Activated CD4-positive, alpha-beta T cell treated with anti-CD3 and anti-CD28 coated beads for 24 hours (primary cell): ENCODE measurements at regions not wholly inside any gene's neighbourhood (a gene's known extent, or its start where the extent isn't known, plus 50 kb on each side); places are given as distances from the start of the nearest gene placed in this dataset.
"Not testable (repeated sequence)": the region's sequence is repeated elsewhere in the genome, so short reads cannot be mapped to it uniquely, and the experiment has no call there.

Source experiments
- DNase-seq, 2 donors: peaks; one replicate each; pipeline ENCODE4 v3.0.0-alpha.2; 2020; ENCODE audit warnings: low read depth in 2 of 2

GRCh38 chr14:57061009-57061711, 207.5 kb downstream of the EXOC5 start:
- no peak for DNase-seq

- peak; percentile 10 to 18 for DNase-seq
Observed at GRCh38 chr14:57060276-57060955, 208.3 kb downstream of the EXOC5 start.

- no peak for DNase-seq
Observed at GRCh38 chr14:57058319-57058718, 210.4 kb downstream of the EXOC5 start.

- DNase-seq = no peak
Observed at GRCh38 chr14:57057803-57058202, 210.9 kb downstream of the EXOC5 start.

- not testable (repeated sequence) for DNase-seq
Observed at GRCh38 chr14:57056522-57056921, 212.2 kb downstream of the EXOC5 start.

- DNase-seq = no peak
Observed at GRCh38 chr14:57052705-57053302, 215.9 kb downstream of the EXOC5 start.

- no peak for DNase-seq
Observed at GRCh38 chr14:57051633-57052032, 217.1 kb downstream of the EXOC5 start.

GRCh38 chr14:57049848-57050247, 218.9 kb downstream of the EXOC5 start:
- DNase-seq = no peak

GRCh38 chr14:57046175-57046574, 222.5 kb downstream of the EXOC5 start:
- no peak for DNase-seq

- DNase-seq = not testable (repeated sequence)
Observed at GRCh38 chr14:57044101-57044973, 224.4 kb downstream of the EXOC5 start.

GRCh38 chr14:57038689-57039088, 228.4 kb upstream of the OTX2 start:
- no peak for DNase-seq

GRCh38 chr14:57031474-57031873, 221.2 kb upstream of the OTX2 start:
- no peak for DNase-seq

- no peak for DNase-seq
Observed at GRCh38 chr14:57029620-57030253, 219.5 kb upstream of the OTX2 start.

- DNase-seq = no peak
Observed at GRCh38 chr14:57025456-57025855, 215.2 kb upstream of the OTX2 start.

- no peak for DNase-seq
Observed at GRCh38 chr14:57022608-57023007, 212.3 kb upstream of the OTX2 start.

GRCh38 chr14:57018065-57018464, 207.8 kb upstream of the OTX2 start:
- no peak for DNase-seq

- DNase-seq = no peak
Observed at GRCh38 chr14:57013987-57014386, 203.7 kb upstream of the OTX2 start.

- no peak for DNase-seq
Observed at GRCh38 chr14:57009585-57010515, 199.6 kb upstream of the OTX2 start.

GRCh38 chr14:57008534-57008933, 198.3 kb upstream of the OTX2 start:
- no peak for DNase-seq

GRCh38 chr14:56998728-56999127, 188.4 kb upstream of the OTX2 start:
- no peak for DNase-seq
